Neutrophil (primary cell): ENCODE measurements at regions not wholly inside any gene's neighbourhood (a gene's known extent, or its start where the extent isn't known, plus 50 kb on each side); places are given as distances from the start of the nearest gene placed in this dataset.

Experiments used
- H3K27ac ChIP-seq: fragments of 200-600 bp; sonication (generic); 2 replicates; pipeline ENCODE4 v1.5.1; 2016; ENCODE audit warnings: mild to moderate bottlenecking, moderate library complexity
- H3K27me3 ChIP-seq: fragments of 200-600 bp; sonication (generic); 2 replicates; pipeline ENCODE4 v1.6.0; 2016; ENCODE audit warnings: mild to moderate bottlenecking
- H3K36me3 ChIP-seq: fragments of 200-600 bp; sonication (generic); 2 replicates; pipeline ENCODE4 v1.5.1; 2017
- H3K4me1 ChIP-seq, 2 experiments: fragments of 200-600 bp in 1 of 2; sonication (generic) in 1 of 2; 1 replicate in 1 of 2; 2 replicates in 1 of 2; pipeline versions ENCODE4 v1.5.1 to v1.6.1; 2013 to 2016; ENCODE audit warnings: low read depth in 1 of 2, low read length in 1 of 2, mild to moderate bottlenecking in 1 of 2, moderate library complexity in 1 of 2; ENCODE audit not compliant: control insufficient read depth in 1 of 2, insufficient read depth in 1 of 2
- H3K4me3 ChIP-seq, 2 experiments: fragments of 200-600 bp in 1 of 2; sonication (generic) in 1 of 2; 1 replicate in 1 of 2; 2 replicates in 1 of 2; pipeline ENCODE4 v1.5.1; 2013 to 2016; ENCODE audit warnings: low read depth in 1 of 2, low read length in 1 of 2, mild to moderate bottlenecking in 1 of 2, moderate library complexity in 1 of 2
- H3K9me3 ChIP-seq: fragments of 200-600 bp; sonication (generic); 2 replicates; pipeline ENCODE4 v1.5.1; 2016
- TF ChIP-seq, protein P1 (sequence below): fragments of 200-600 bp; sonication (generic); IDR thresholded peaks from 2 replicates; pipeline ENCODE4 v1.5.1; 2016; ENCODE audit warnings: antibody characterized with exemption

DNA sequence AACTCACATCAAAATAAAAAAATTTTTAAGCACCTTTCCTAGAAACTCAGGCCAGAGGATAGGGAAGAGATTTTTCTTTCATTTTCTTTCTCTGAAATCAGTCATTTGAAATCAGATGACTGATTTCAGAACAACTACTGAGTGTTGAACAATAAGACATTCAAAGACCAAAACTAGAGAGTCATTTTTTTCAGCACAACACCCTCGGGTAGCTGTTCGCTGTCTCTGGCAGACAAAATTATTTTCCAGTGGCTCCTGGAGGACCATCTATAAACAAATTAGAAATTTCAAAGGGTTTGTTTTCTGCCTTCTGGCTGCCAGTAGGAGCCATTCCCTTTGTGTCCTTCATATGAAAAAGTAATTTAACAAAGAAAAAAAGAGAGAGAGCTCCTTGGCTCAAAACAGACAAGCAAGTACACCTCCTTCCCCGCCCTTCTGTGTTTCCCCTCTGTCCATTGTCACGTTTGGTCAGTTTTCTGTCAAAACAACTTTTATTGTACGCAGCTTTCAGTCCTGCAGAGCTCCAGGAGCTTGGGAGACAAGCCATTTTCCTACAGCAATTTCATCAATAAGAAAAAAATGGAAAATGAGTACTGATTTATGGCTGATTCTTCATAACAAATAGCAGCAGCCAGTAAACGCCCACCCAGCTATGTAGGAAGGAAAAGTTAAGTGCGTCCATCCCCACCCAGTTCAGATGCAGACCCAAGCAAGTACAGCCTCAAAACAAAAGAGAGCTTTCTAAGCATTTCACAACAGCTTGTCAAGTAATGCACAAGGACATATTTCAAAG lies 405.2 kb downstream of the ZNF608 start:
- TF ChIP-seq, protein P1, sequence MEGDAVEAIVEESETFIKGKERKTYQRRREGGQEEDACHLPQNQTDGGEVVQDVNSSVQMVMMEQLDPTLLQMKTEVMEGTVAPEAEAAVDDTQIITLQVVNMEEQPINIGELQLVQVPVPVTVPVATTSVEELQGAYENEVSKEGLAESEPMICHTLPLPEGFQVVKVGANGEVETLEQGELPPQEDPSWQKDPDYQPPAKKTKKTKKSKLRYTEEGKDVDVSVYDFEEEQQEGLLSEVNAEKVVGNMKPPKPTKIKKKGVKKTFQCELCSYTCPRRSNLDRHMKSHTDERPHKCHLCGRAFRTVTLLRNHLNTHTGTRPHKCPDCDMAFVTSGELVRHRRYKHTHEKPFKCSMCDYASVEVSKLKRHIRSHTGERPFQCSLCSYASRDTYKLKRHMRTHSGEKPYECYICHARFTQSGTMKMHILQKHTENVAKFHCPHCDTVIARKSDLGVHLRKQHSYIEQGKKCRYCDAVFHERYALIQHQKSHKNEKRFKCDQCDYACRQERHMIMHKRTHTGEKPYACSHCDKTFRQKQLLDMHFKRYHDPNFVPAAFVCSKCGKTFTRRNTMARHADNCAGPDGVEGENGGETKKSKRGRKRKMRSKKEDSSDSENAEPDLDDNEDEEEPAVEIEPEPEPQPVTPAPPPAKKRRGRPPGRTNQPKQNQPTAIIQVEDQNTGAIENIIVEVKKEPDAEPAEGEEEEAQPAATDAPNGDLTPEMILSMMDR = no peak
- H3K4me1 ChIP-seq = no peaks in the 10 kb centered on the region
- no peaks in the 10 kb centered on the region for H3K9me3 ChIP-seq
- H3K27me3 ChIP-seq = no peaks in the 10 kb centered on the region
- H3K4me3 ChIP-seq = no peak overlapping the region
- no peak overlapping the region for H3K27ac ChIP-seq
- H3K36me3 ChIP-seq = no peaks in the 10 kb centered on the region

DNA sequence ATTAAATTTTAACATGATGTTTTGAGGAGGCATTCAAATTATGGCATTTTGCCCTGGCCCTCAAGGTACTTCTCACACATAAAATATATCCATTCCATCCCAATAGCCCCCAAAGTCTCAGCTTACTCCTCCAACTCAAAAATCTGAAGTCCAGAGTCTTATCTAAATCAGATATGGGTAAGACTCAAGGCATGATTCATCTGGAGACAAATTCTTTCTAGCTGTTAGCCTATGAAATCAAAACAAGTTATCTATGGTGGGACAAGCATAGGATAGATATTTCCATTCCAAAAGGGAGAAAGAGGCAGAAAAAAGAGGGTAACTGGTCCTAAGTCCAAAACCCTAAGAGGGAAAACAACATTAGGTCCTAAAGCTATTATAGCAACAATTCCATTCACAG lies 408.4 kb downstream of the ZNF608 start:
- TF ChIP-seq, protein P1 = no peak
- H3K9me3 ChIP-seq = no peaks in the 10 kb centered on the region

DNA sequence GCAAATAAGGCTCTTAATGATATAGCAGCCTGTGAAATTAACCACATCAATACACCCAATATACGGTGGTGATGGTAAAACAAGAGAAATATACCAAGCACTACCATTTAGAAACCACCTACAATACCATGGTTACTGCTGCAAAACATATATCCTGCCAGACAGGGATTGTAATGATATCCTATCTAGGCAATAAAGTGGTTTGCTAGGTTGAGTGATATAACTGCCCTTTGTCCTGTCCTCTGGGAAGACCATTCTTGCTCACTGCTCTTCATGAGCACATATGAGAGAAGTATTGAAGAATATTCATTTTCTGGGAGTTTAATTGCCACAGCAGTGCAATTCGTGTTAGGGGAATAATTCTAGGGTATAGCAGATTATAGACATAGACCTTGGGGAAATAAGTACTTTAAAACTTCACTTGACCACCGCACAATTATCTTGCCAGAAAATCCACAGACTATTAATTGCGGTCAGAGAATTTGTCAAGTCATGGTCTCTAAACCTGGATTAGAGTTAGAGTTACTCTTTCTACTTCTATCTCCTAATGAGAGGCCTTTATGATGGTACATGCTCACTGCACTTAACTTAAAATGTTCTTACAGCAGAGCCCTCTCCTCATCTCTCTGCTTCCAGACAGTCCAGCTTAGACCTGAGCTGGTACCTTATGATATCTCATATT lies 413.0 kb downstream of the ZNF608 start:
- H3K36me3 ChIP-seq = no peaks in the 10 kb centered on the region
- H3K9me3 ChIP-seq = no peaks in the 10 kb centered on the region
- no peaks in the 10 kb centered on the region for H3K27me3 ChIP-seq
- no peaks in the 10 kb centered on the region for H3K4me1 ChIP-seq
- H3K4me3 ChIP-seq = no peak overlapping the region
- TF ChIP-seq, protein P1 = no peak
- H3K27ac ChIP-seq = no peak overlapping the region

More for the DNA sequence above, 408.4 kb downstream of the ZNF608 start:
- no peaks in the 10 kb centered on the region for H3K27me3 ChIP-seq
- H3K4me3 ChIP-seq = no peak overlapping the region
- H3K27ac ChIP-seq = no peak overlapping the region
- no peaks in the 10 kb centered on the region for H3K4me1 ChIP-seq
- H3K36me3 ChIP-seq = no peaks in the 10 kb centered on the region

DNA sequence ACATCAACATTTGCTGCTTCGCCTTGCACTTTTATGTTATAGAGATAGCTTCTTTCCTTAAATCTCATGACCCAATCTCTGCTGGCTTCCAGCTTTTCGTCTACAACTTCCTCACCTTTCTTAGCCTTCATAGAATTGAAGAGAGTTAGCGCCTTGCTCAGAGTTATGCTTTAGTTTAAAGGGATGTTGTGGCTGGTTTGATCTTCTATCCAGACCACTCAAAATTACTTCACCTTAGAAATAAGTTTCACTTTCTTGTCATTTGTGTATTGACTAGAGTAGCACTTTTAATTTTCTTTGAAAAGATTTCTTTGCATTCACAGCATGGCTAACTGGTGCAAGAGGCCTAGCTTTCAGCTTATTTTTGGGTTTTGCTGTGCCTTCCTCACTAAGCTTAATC lies 414.2 kb downstream of the ZNF608 start:
- Histone ChIP-seq H3K27ac (no peak overlapping the region), H3K36me3 (no peaks in the 10 kb centered on the region), H3K9me3 (no peaks in the 10 kb centered on the region), H3K27me3 (no peaks in the 10 kb centered on the region), H3K4me1 (no peaks in the 10 kb centered on the region), H3K4me3 (no peak overlapping the region)
- TF ChIP-seq, protein P1 = no peak

DNA sequence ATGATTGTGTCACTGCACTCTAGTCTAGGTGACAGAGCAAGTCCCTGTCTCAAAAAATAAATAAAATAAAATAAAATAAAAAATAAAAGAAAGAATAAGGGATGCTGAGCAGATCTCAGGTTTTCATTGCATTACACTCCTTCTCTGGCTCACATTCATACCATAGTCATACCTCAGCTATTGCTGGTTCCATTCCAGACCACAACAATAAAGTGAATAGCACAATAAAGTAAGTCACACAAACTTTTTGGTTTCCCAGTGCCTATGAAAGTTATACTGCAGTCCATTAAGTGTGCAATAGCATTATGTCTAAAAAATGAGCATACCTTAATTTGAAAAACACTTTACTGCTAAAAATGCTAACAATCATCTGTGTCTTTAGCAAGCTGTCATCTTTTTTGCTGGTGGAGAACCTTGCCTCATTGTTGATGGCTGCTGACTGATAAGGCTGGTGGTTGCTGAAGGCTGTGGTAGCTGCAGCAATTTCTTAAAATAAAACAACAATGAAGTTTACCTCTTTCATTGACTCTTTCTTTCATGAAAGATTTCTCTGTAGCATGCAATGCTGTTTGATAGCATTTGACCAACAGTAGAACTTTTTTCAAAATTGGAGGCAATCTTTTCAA lies 415.7 kb downstream of the ZNF608 start:
- H3K4me1 ChIP-seq = no peaks in the 10 kb centered on the region
- no peaks in the 10 kb centered on the region for H3K36me3 ChIP-seq
- H3K4me3 ChIP-seq = no peak overlapping the region
- TF ChIP-seq, protein P1 = no peak
- no peak overlapping the region for H3K27ac ChIP-seq
- no peaks in the 10 kb centered on the region for H3K9me3 ChIP-seq
- H3K27me3 ChIP-seq = no peaks in the 10 kb centered on the region
